GM21528 (cell line): ENCODE measurements at regions not wholly inside any gene's neighbourhood (a gene's known extent, or its start where the extent isn't known, plus 50 kb on each side); places are given as distances from the start of the nearest gene placed in this dataset.
"Not testable (repeated sequence)": the region's sequence is repeated elsewhere in the genome, so short reads cannot be mapped to it uniquely, and the experiment has no call there.

Source experiments
- ATAC-seq: cut with Tn5 transposase; IDR thresholded peaks from one replicate; pipeline ENCODE4 v1.9.1; 2021; ENCODE audit warnings: mild to moderate bottlenecking, moderate library complexity; ENCODE audit not compliant: unreplicated experiment, low FRiP score

GRCh38 chrX:94813541-94813940 is 1139.5 kb downstream of the FAM133A start:
- ATAC-seq: no peak

DNA sequence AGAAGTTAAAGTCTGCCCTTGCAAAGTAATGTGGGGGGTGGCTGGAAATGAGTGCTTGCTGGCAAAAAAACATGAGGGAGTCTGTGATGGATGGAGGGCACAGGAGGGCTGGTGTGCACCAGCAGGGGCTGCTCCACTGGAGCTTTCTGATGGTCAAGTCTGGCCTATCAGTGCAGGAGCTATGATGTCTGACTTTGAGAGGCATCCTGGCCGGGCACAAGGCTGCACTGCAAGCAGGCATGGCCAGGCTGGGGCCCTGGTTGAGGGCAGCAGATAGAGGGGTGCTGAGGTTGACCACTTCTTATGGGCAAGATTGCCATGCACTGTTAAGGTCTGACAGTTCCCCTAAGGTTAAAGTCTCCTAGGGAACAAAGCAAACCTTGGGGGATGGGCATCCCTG is 1140.2 kb downstream of the FAM133A start:
- ATAC-seq: no peak

DNA sequence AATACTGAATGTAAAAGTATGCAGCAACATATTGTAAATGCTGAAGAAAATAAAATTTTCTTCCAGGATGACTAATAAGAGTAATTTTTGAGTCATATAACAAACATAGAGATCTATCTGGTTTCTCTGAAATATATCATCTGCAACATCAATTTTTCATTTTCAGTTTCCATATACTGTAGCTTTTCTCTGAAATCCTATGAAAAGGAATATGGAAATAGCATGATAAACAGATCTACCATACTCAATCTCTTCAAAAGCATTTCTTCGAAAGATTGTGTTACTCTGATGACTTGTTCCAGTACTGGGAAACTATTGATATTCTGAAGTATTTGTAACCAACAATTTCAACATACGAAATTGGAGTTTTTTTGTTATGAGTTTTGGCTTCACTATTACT is 1156.7 kb downstream of the FAM133A start:
- ATAC-seq: no peak

DNA sequence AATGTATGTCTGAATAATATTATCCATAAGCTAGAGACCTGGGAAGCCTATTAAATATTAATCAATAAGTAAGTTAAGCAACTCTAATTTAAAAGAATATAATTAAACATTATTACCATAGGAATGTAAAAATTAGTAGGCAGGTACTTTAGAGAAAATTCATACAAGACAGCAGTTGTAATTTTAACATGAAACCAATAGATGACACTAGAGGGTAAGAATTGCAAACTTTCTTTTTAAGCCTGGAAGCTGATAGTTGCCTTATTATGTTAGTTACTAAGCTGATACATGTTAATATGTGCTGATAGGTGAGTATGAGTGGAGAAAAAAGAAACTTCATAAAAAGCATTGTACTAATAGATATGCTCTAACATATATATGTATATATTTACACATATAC is 1157.4 kb downstream of the FAM133A start:
- no peak for ATAC-seq

DNA sequence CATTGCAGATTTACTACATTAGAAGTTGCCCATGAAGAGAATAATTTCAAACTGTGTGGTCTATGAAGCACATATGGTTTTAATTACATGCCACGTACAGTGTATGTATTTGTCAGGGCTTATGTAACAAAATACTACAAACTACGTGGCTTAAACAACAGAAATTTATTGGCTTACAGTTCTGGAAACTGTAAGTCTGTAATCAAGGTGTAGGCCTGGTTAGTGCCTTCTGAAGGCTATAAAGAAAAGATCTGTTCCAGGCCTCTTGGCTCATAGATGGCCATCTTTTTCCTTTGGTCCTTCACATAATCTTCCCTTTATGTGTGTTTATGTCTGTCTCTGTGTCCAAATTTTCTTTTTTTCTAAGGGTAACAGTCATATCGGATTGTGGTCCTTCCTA is 1160.2 kb downstream of the FAM133A start:
- no peak for ATAC-seq

GRCh38 chrX:94850811-94851210 is 1176.8 kb downstream of the FAM133A start:
- ATAC-seq: no peak

DNA sequence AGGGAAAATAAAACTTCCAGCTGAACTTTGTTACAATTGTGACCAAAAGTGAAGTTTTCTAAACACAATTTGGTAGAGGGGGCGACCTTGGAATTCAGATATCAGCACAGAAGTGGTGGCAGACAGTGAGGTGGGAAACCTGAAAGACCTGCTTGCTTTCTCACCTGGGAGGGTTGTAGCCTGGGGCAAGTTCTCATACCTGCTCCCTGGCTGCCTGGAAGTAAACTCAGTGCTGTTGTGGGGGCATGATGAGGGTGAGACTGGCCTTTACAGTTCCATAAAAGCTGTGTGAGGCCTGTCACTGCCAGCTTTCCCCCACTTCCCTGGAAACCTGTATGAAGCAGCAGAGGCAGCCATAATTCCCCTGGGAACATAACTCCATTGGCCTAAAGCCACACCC is 1180.2 kb downstream of the FAM133A start:
- ATAC-seq: no peak

DNA sequence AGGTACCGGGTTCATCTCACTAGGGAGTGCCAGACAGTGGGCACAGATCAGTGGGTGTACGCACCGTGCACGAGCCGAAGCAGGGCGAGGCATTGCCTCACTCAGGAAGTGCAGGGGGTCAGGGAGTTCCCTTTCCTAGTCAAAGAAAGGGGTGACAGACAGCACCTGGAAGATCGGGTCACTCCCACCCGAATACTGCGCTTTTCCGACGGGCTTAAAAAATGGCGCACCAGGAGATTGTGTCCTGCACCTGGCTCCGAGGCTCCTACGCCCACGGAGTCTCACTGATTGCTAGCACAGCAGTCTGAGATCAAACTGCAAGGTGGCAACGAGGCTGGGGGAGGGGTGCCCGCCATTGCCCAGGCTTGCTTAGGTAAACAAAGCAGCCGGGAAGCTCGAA is 1188.5 kb downstream of the FAM133A start:
- not testable (repeated sequence) for ATAC-seq

DNA sequence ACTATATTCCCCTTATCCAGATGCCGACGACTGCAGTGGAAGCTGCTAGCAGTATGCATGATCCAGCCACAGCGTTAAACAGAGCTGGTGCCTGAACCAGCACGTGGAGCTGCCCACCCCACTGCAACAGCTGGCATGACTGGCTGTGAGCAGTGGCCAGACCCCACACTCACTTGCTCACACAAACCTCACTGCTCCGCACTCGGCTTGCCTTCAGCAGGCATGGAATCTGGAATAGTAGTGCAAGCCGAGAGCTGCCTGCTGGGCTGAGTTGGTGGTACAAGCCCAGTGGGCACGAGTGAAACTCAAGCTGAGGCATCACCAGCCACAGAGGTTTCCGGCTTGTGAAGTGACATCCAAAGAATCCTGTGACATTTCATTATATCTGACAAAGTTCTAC is 1197.6 kb downstream of the FAM133A start:
- ATAC-seq: no peak

GRCh38 chrX:94901849-94902248 is 1227.8 kb downstream of the FAM133A start:
- ATAC-seq: no peak

DNA sequence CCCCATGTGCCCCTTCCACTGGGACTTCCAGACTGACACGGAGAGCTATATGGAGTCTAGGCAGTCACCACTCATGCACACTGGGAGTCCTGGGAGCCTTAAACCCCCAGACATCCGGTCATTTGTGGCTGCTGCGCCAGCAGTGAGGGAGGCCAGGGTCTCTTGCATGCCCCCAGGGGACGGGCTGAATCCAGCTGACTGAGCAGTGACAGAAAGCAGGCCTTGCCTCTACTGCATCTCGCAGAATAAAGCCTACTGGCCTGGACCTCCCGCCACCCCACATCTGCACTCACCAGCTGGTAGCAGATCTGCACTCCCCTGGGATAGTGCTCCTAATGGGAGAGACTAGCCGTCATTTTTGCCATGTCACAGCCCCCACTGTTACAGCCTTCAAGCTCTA is 1234.2 kb downstream of the FAM133A start:
- no peak for ATAC-seq

DNA sequence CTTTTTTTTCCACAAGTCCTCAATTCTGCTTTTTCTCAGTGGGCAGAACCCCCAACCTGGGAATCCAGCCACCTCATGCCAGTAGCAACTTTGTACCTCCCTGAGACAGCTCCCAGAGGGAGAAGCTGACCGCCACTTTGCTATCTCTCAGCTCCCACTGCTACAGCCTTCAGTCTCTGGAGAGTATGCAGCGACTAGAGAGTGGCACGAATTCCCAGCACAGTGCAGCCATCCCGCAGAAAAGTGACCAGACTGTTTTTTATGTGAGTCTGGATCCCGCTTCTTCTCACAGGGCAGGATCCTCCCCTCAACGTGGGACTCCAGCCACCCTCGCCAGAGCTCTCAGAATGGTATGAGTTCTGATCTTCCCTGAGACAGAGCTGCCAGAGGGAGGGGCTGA is 1234.6 kb downstream of the FAM133A start:
- no peak for ATAC-seq

DNA sequence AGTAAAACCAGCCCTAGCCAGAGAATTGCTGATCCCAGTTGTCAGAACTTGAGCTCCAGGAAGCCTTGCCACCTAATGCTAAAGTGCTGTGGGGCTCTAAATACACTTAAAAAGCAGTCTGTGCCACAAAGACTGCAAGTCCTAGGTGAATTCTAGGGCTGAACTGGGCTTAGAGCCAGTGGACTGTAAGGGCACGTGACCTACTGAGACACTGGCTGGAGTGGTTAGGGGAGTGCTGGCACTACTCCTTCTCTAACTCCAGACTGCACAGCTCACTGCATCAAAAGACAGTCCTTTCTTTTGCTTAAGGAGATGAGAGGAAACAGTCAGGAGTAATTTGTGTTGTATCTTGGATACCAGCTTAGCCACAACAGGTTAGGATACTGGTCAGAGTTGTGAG is 1240.2 kb downstream of the FAM133A start:
- ATAC-seq: no peak

DNA sequence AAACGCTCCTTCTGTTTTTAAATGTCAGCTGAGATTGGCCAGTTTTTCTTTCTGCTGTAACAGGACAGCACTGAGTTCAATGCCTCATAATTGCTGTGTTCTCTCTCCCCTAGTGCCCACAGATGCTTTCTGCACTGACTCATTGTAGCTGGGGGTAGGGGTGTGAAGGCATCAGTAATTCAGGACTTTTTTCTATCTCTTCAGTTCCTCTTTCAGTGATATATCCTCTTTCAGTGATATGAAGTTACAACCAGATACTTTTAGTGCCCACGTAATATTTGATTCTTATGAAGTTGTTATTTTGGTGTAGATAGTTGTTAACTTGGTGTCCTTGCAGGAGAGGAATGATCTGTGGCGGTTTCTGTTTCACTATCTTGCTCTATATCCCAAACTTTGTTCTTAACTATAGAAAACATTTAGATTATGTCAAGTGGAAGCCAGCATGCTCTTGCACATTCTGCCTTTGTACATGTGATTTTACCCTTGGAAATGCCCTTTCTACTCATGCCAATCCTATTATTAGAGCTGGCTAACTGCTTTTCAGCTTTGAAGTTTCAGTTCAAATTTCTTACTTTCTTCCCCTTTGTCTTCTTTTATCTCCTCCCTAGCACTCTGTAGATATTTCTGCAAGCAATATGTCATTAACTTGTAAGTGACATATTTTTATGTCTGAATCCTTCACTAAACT is 1258.4 kb downstream of the FAM133A start:
- ATAC-seq: no peak

GRCh38 chrX:94936722-94937121 is 1262.7 kb downstream of the FAM133A start:
- ATAC-seq: no peak

GRCh38 chrX:94937491-94937890 is 1263.5 kb downstream of the FAM133A start:
- ATAC-seq: no peak

GRCh38 chrX:94942603-94943002 is 1268.6 kb downstream of the FAM133A start:
- ATAC-seq: no peak

DNA sequence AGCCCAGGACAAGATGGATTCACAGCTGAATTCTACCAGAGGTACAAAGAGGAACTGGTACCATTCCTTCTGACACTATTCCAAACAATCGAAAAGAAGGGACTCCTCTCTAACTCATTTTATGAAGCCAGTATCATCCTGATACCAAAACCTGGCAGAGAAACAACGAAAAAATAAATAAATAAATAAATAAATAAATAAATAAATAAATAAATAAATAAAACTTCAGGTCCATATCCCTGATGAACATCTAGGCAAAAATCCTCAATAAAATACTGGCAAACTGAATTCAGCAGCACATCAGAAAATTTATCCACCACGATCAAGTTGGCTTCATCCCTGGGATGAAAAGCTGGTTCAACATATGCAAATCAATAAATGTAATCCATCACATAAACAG is 1272.1 kb downstream of the FAM133A start:
- ATAC-seq: not testable (repeated sequence)

GRCh38 chrX:94961730-94962129 is 1287.7 kb downstream of the FAM133A start:
- no peak for ATAC-seq

- ATAC-seq: no peak
Observed at GRCh38 chrX:94977562-94977961, 1303.6 kb downstream of the FAM133A start.

DNA sequence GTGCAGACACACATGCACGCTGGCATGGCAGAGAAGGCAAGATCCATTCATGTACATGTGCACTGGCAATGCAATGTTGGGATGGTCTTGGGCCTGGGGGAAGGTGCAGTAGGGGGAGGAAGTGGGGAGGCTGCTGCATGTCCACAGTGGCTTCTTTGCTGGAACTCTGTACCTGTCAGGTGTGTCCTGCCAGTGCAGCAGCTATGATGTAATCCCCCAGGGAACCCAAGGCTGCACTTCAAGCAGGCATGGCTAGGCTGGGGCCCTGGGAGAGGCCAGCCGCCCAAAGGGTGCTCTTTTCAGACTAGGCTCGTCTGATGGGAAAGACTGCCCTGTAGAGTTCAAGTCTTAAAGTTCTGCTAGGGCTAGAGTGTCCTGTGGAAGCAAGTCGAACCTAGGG is 1304.0 kb downstream of the FAM133A start:
- no peak for ATAC-seq
